C4-2B (cell line): ENCODE measurements at regions not wholly inside any gene's neighbourhood (a gene's known extent, or its start where the extent isn't known, plus 50 kb on each side); places are given as distances from the start of the nearest gene placed in this dataset.

ENCODE experiments used
- ZFX ChIP-seq: fragments of 450-650 bp; IDR thresholded peaks from 2 replicates; pipeline ENCODE4 v1.6.1; 2017
- TF ChIP-seq, protein P1 (sequence below): fragments of 450-650 bp; conservative IDR thresholded peaks from 2 replicates; pipeline ENCODE4 v1.5.1; 2017; ENCODE audit warnings: mild to moderate bottlenecking

DNA sequence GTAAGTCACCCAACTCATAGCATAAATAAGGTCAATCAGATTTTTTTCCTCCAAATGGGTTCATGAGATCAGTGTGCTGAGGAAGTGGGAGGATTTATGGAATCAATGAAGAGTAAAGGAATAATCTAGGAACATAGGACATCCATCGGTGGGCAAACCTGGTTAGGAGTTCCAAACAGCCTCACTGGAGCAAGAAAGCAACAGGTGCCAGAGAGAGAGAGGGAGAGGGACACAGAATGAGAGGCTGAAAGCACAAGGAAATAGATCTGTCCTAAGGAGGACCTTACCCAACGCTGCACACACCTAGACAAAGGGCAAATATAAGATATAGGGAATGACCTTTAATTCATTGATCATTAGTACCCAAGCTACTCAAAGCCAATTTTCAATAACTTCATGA is 119.5 kb upstream of the ANKRD1 start:
- TF ChIP-seq, protein P1, sequence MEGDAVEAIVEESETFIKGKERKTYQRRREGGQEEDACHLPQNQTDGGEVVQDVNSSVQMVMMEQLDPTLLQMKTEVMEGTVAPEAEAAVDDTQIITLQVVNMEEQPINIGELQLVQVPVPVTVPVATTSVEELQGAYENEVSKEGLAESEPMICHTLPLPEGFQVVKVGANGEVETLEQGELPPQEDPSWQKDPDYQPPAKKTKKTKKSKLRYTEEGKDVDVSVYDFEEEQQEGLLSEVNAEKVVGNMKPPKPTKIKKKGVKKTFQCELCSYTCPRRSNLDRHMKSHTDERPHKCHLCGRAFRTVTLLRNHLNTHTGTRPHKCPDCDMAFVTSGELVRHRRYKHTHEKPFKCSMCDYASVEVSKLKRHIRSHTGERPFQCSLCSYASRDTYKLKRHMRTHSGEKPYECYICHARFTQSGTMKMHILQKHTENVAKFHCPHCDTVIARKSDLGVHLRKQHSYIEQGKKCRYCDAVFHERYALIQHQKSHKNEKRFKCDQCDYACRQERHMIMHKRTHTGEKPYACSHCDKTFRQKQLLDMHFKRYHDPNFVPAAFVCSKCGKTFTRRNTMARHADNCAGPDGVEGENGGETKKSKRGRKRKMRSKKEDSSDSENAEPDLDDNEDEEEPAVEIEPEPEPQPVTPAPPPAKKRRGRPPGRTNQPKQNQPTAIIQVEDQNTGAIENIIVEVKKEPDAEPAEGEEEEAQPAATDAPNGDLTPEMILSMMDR: no peak
- TF ChIP-seq ZFX: no peak
